ENCODE measurements at regions not wholly inside any gene's neighbourhood (a gene's known extent, or its start where the extent isn't known, plus 50 kb on each side); places are given as distances from the start of the nearest gene placed in this dataset.

GRCh38 chr6:48750861-48751260 is 639.9 kb upstream of the PTCHD4 start:
- no peak for TF ChIP-seq CTCF (optimal IDR thresholded peaks at IDR 0.05 in 1 of 3, IDR thresholded peaks at IDR 0.05 in 1 of 3, conservative IDR thresholded peaks at IDR 0.05 in 1 of 3; ENCODE audit: extremely low read depth in 1 of 3, insufficient read depth in 2 of 3, low read length in 3 of 3)
- no peak for TF ChIP-seq EZH2 (IDR thresholded peaks at IDR 0.05; ENCODE audit: low read length)

All from keratinocyte (primary cell).